GM12878 (cell line): ENCODE measurements at regions not wholly inside any gene's neighbourhood (a gene's known extent, or its start where the extent isn't known, plus 50 kb on each side); places are given as distances from the start of the nearest gene placed in this dataset.

Source experiments
- ATAC-seq: fragments of 200-7000 bp; cut with Tn5 transposase; 3 replicates; pipeline ENCODE4 v1.9.1; 2020; ENCODE audit warnings: mild to moderate bottlenecking, moderate library complexity
- BruUV-seq: library from RNA; stranded (reverse); fragments of 400-500 nt; replicated peaks from 2 replicates; lab custom pipeline; 2021; lab: Mats Ljungman, UMichigan
- CTCF ChIA-PET: fragments of 300-600 bp; sonication (Branson Sonifier 250); formaldehyde crosslinking; extraction: SDS; loops from one replicate; lab custom pipeline; 2021; ENCODE audit warnings: inconsistent platforms; lab: Yijun Ruan, JAX
- POLR2A ChIA-PET: fragments of 350-600 bp; formaldehyde crosslinking; extraction: SDS; loops from one replicate; lab custom pipeline; 2021; ENCODE audit warnings: inconsistent platforms; lab: Charles Lee
- RAD21 ChIA-PET: fragments of 300-600 bp; sonication (Branson Sonifier 250); formaldehyde crosslinking; loops from one replicate; lab custom pipeline; 2023; ENCODE audit warnings: antibody characterized with exemption; ENCODE audit not compliant: unreplicated experiment; lab: Charles Lee
- SMC1A ChIA-PET: fragments of 300-600 bp; sonication (Branson Sonifier 250); formaldehyde crosslinking; loops from one replicate; lab custom pipeline; 2023; ENCODE audit not compliant: unreplicated experiment, uncharacterized antibody; lab: Charles Lee
- DNase-seq: peaks from one replicate; pipeline ENCODE4 v3.0.0-alpha.2; 2011; ENCODE audit warnings: low read depth, low spot score
- FAIRE-seq: peaks from 3 replicates; lab custom pipeline; 2011; peaks lifted over from hg19 to GRCh38; lab: Jason Lieb, UNC
- H2AFZ ChIP-seq: 2 replicates; pipeline ENCODE4 v1.6.0; 2011; ENCODE audit warnings: low read depth, low read length, control low read depth; ENCODE audit not compliant: control insufficient read depth
- H3K27ac ChIP-seq: 2 replicates; pipeline ENCODE4 v1.5.1; 2011; ENCODE audit warnings: control low read depth; ENCODE audit not compliant: control insufficient read depth, insufficient read depth
- H3K27me3 ChIP-seq, 2 experiments: replicated peaks in 1 of 2; 2 replicates each; pipeline versions ENCODE4 v1.6.0 to v1.6.1; 2011; ENCODE audit warnings: low read length in 1 of 2; ENCODE audit not compliant: control insufficient read depth in 2 of 2, insufficient read depth in 2 of 2
- H3K36me3 ChIP-seq, 2 experiments: 2 replicates each; pipeline ENCODE4 v1.5.1; 2011; ENCODE audit warnings: low read length in 1 of 2; ENCODE audit not compliant: control insufficient read depth in 2 of 2, insufficient read depth in 2 of 2
- H3K4me1 ChIP-seq: 2 replicates; pipeline ENCODE4 v1.6.1; 2011; ENCODE audit warnings: mild to moderate bottlenecking, low read length, moderate library complexity, mixed read lengths; ENCODE audit not compliant: control insufficient read depth, insufficient read depth
- H3K4me2 ChIP-seq: 2 replicates; pipeline ENCODE4 v1.6.0; 2011; ENCODE audit warnings: control low read depth; ENCODE audit not compliant: control insufficient read depth, insufficient read depth
- H3K4me3 ChIP-seq: fragments of 200-600 bp; sonication (generic); 2 replicates; pipeline ENCODE4 v1.5.1; 2016
- H3K79me2 ChIP-seq: 2 replicates; pipeline ENCODE4 v1.6.0; 2011; ENCODE audit warnings: low read length; ENCODE audit not compliant: control insufficient read depth, insufficient read depth
- H3K9ac ChIP-seq: 2 replicates; pipeline ENCODE4 v1.8.0; 2011; ENCODE audit warnings: low read length, control low read depth, mixed read lengths; ENCODE audit not compliant: control insufficient read depth, insufficient read depth
- H3K9me3 ChIP-seq: replicated peaks from 3 replicates; pipeline ENCODE4 v1.5.1; 2011; ENCODE audit warnings: mild to moderate bottlenecking, low read length; ENCODE audit not compliant: control insufficient read depth, insufficient read depth
- H4K20me1 ChIP-seq: 2 replicates; pipeline ENCODE4 v1.6.0; 2011; ENCODE audit not compliant: control insufficient read depth, insufficient read depth
- ASH2L ChIP-seq: fragments of 300-600, 200-600 bp; sonication (generic); IDR thresholded peaks from 2 replicates; pipeline ENCODE4 v1.6.1; 2017; ENCODE audit warnings: low read depth, mild to moderate bottlenecking, borderline replicate concordance
- CBX3 ChIP-seq: fragments of 200-600 bp; sonication (generic); IDR thresholded peaks from 2 replicates; pipeline ENCODE4 v1.6.1; 2016; ENCODE audit warnings: low read depth, borderline replicate concordance
- CEBPB ChIP-seq, 2 experiments: fragments of 150-350 bp in 1 of 2; IDR thresholded peaks; 2 replicates each; pipeline ENCODE4 v1.6.1; 2012 to 2014; ENCODE audit warnings: low read depth in 2 of 2, low read length in 2 of 2, borderline replicate concordance in 1 of 2, inconsistent platforms in 1 of 2
- ETV6 ChIP-seq, 2 experiments: fragments of 450-650 bp in 1 of 2; IDR thresholded peaks in 1 of 2; conservative IDR thresholded peaks in 1 of 2; 2 replicates each; pipeline ENCODE4 v1.6.1; 2014; ENCODE audit warnings: antibody characterized with exemption in 1 of 2, borderline replicate concordance in 1 of 2, low read depth in 1 of 2, mild to moderate bottlenecking in 1 of 2, moderate library complexity in 1 of 2
- GABPA ChIP-seq: IDR thresholded peaks from 2 replicates; pipeline ENCODE4 v1.6.1; 2014; ENCODE audit warnings: antibody characterized with exemption, low read depth, mild to moderate bottlenecking, inconsistent platforms
- TCF12 ChIP-seq: IDR thresholded peaks from 2 replicates; pipeline ENCODE4 v1.6.1; 2011; ENCODE audit warnings: low read depth, mild to moderate bottlenecking, low read length
- USF2 ChIP-seq: IDR thresholded peaks from 2 replicates; pipeline ENCODE4 v1.6.1; 2011; ENCODE audit warnings: low read depth, low read length, improper control_type of control experiment, borderline replicate concordance
- ZBED1 ChIP-seq: IDR thresholded peaks from 2 replicates; pipeline ENCODE4 v1.6.1; 2016; ENCODE audit warnings: borderline replicate concordance
- ZSCAN29 ChIP-seq: fragments of 450-650 bp; IDR thresholded peaks from 2 replicates; pipeline ENCODE4 v1.6.1; 2017; ENCODE audit warnings: mild to moderate bottlenecking, moderate library complexity
- WGBS: methylation state at CpG from one replicate; pipeline ENCODE4 v1.1.6; 2016; ENCODE audit warnings: low lambda C conversion rate; ENCODE audit not compliant: insufficient replicate concordance, insufficient coverage; ENCODE audit errors: missing lambda C conversion rate; 5-methylcytosine and 5-hydroxymethylcytosine counted together
- in situ Hi-C: fragments of 300-500 bp; cut with MboI; formaldehyde crosslinking; loops from 9 replicates; pipeline ENCODE4 v1.14.3; 2018; ENCODE audit warnings: mixed read lengths
- intact Hi-C: fragments of 100-400 bp; cut with micrococcal nuclease; formaldehyde crosslinking; loops from one replicate; pipeline ENCODE4 v1.14.2; 2022; ENCODE audit not compliant: unreplicated experiment

- WGBS, result 42% methylated on average over 2 of the region's 2 CpGs
- ChIA-PET POLR2A (no interaction called here), RAD21 (interaction anchor here (1.1 kb wide), 1 partner anchor 134 kb away, joined by 3 read pairs; no protein-coding TSS in a partner anchor), SMC1A (interaction anchor here (1.0 to 1.2 kb wide), 2 partner anchors 22 to 113 kb away, joined by 3 read pairs; no protein-coding TSS in a partner anchor), CTCF (interaction anchor here (1.1 kb wide), 1 partner anchor 14 kb away, joined by 3 read pairs; no protein-coding TSS in a partner anchor)
- Histone ChIP-seq H2AFZ (no peak overlapping the region), H3K4me1 (no peaks in the 10 kb centered on the region), H3K4me2 (no peak overlapping the region), H3K36me3 (no peaks in the 10 kb centered on the region), H3K27me3 (no peaks in the 10 kb centered on the region), H3K9ac (no peak overlapping the region), H4K20me1 (no peaks in the 10 kb centered on the region), H3K79me2 (no peaks in the 10 kb centered on the region), H3K4me3 (no peak overlapping the region), H3K9me3 (no peaks in the 10 kb centered on the region), H3K27ac (no peak overlapping the region)
- FAIRE-seq, result no peak
- intact Hi-C loops (no loop called here), in situ Hi-C loops (no loop called here)
- no peak for DNase-seq
- no peak for TF ChIP-seq GABPA
- no peak for TF ChIP-seq ZSCAN29
- TF ChIP-seq CEBPB (IDR thresholded peaks at IDR 0.05; ENCODE audit: borderline replicate concordance in 1 of 2, low read depth in 2 of 2, low read length in 2 of 2), result no peak
- no peak for TF ChIP-seq ETV6 (conservative IDR thresholded peaks at IDR 0.05 in 1 of 2, IDR thresholded peaks at IDR 0.05 in 1 of 2; ENCODE audit: borderline replicate concordance in 1 of 2, low read depth in 1 of 2)
- TF ChIP-seq TCF12, result no peak
- no peak for TF ChIP-seq ZBED1
- TF ChIP-seq ASH2L, result no peak
- TF ChIP-seq USF2, result no peak
- TF ChIP-seq CBX3, result no peak
- no peak for ATAC-seq
- no TSS peak for BruUV-seq
These were observed 405.6 kb downstream of the GABRG2 start for GRCh38 chr5:162473041-162473714.
